Peyer's patch (tissue), 4 donors: ENCODE measurements at regions not wholly inside any gene's neighbourhood (a gene's known extent, or its start where the extent isn't known, plus 50 kb on each side); places are given as distances from the start of the nearest gene placed in this dataset.

ENCODE experiments used
- DNase-seq, 3 donors: peaks; one replicate each; pipeline ENCODE4 v3.0.0-alpha.2; 2017 to 2019
- H3K27ac ChIP-seq, 4 donors: fragments of 200-600 bp; sonication (generic); one replicate each; pipeline ENCODE4 v1.5.1; 2016 to 2019
- H3K27me3 ChIP-seq, 2 donors: fragments of 200-600 bp; sonication (generic); one replicate each; pipeline ENCODE4 v1.5.1; 2019
- H3K36me3 ChIP-seq, 3 donors: fragments of 200-600 bp; sonication (generic); one replicate each; pipeline ENCODE4 v1.5.1; 2016 to 2019
- H3K4me1 ChIP-seq, 4 donors: fragments of 200-600 bp; sonication (generic); one replicate each; pipeline ENCODE4 v1.5.1; 2016 to 2019
- H3K4me3 ChIP-seq, 4 donors: fragments of 200-600 bp; sonication (generic); 1 replicate in 3 of 4; 2 replicates in 1 of 4; pipeline ENCODE4 v1.5.1; 2016 to 2019; ENCODE audit warnings: mild to moderate bottlenecking in 1 of 4
- H3K9me3 ChIP-seq, 4 donors: fragments of 200-600 bp; sonication (generic); one replicate each; pipeline ENCODE4 v1.5.1; 2016 to 2019; ENCODE audit warnings: mild to moderate bottlenecking in 1 of 4
- CTCF ChIP-seq, 6 experiments: fragments of 450-650 bp in 4 of 6; fragments of 200-600 bp in 2 of 6; sonication (generic) in 1 of 6; IDR thresholded peaks; one replicate each; pipeline ENCODE4 v1.5.1; 2017 to 2019; ENCODE audit warnings: antibody characterized with exemption in 6 of 6, mild to moderate bottlenecking in 3 of 6, moderate library complexity in 1 of 6
- POLR2A ChIP-seq, 2 donors: fragments of 450-650 bp; IDR thresholded peaks; one replicate each; pipeline ENCODE4 v1.5.1; 2017; ENCODE audit warnings: antibody characterized with exemption in 2 of 2, mild to moderate bottlenecking in 2 of 2, moderate library complexity in 2 of 2

- DNase-seq, result no peak
- H3K4me1 ChIP-seq, result peaks cover 0 to 22% (median 0%) of the 10 kb centered on the region in 4 donors
- H3K4me3 ChIP-seq, result no peak overlapping the region
- no peaks in the 10 kb centered on the region for H3K27me3 ChIP-seq
- H3K9me3 ChIP-seq, result no peaks in the 10 kb centered on the region
- no peak for TF ChIP-seq POLR2A (IDR thresholded peaks at IDR 0.05)
- no peak for TF ChIP-seq CTCF (IDR thresholded peaks at IDR 0.05)
- peak overlapping the region in 1 of 4 donors; percentile 64 for H3K27ac ChIP-seq
- no peaks in the 10 kb centered on the region for H3K36me3 ChIP-seq
Measured at GRCh38 chr1:87685311-87686135, 356.8 kb downstream of the LMO4 start.

- H3K27me3 ChIP-seq, result no peaks in the 10 kb centered on the region
- no peak for DNase-seq
- TF ChIP-seq CTCF (IDR thresholded peaks at IDR 0.05) (no peak), POLR2A (IDR thresholded peaks at IDR 0.05) (no peak)
- H3K36me3 ChIP-seq, result no peaks in the 10 kb centered on the region
- H3K4me3 ChIP-seq, result no peak overlapping the region
- no peaks in the 10 kb centered on the region for H3K9me3 ChIP-seq
- no peak overlapping the region for H3K27ac ChIP-seq
- peaks cover 0 to 22% (median 0%) of the 10 kb centered on the region in 4 donors for H3K4me1 ChIP-seq
Measured at GRCh38 chr1:87686136-87686495, 357.4 kb downstream of the LMO4 start.

- no peak overlapping the region for H3K4me3 ChIP-seq
- H3K36me3 ChIP-seq, result no peaks in the 10 kb centered on the region
- H3K27me3 ChIP-seq, result no peaks in the 10 kb centered on the region
- H3K4me1 ChIP-seq, result peaks cover 0 to 22% (median 0%) of the 10 kb centered on the region in 4 donors
- no peaks in the 10 kb centered on the region for H3K9me3 ChIP-seq
- no peak overlapping the region for H3K27ac ChIP-seq
- no peak for DNase-seq
- TF ChIP-seq CTCF (IDR thresholded peaks at IDR 0.05), result no peak
- no peak for TF ChIP-seq POLR2A (IDR thresholded peaks at IDR 0.05)
Measured at GRCh38 chr1:87686671-87687070, 358.0 kb downstream of the LMO4 start.

GRCh38 chr1:87688136-87688535 lies 359.5 kb downstream of the LMO4 start:
- Histone ChIP-seq H3K9me3 (no peaks in the 10 kb centered on the region), H3K4me3 (no peak overlapping the region), H3K27ac (no peak overlapping the region), H3K4me1 (peaks cover 0 to 22% (median 0%) of the 10 kb centered on the region in 4 donors), H3K36me3 (no peaks in the 10 kb centered on the region), H3K27me3 (no peaks in the 10 kb centered on the region)
- no peak for DNase-seq
- TF ChIP-seq POLR2A (IDR thresholded peaks at IDR 0.05) (no peak), CTCF (IDR thresholded peaks at IDR 0.05) (no peak)

- no peaks in the 10 kb centered on the region for H3K27me3 ChIP-seq
- no peak overlapping the region for H3K27ac ChIP-seq
- no peaks in the 10 kb centered on the region for H3K36me3 ChIP-seq
- no peak for TF ChIP-seq POLR2A (IDR thresholded peaks at IDR 0.05)
- TF ChIP-seq CTCF (IDR thresholded peaks at IDR 0.05), result no peak
- no peak overlapping the region for H3K4me3 ChIP-seq
- H3K9me3 ChIP-seq, result no peaks in the 10 kb centered on the region
- DNase-seq, result no peak
- peaks cover 0 to 17% (median 0%) of the 10 kb centered on the region in 4 donors for H3K4me1 ChIP-seq
Measured at GRCh38 chr1:87689487-87689886, 360.8 kb downstream of the LMO4 start.
